ENCODE measurements at regions not wholly inside any gene's neighbourhood (a gene's known extent, or its start where the extent isn't known, plus 50 kb on each side); places are given as distances from the start of the nearest gene placed in this dataset.

- TF ChIP-seq CTCF (IDR thresholded peaks at IDR 0.05) (no peak), EZH2 (IDR thresholded peaks at IDR 0.05) (no peak), EZH2phosphoT487 (IDR thresholded peaks at IDR 0.05) (no peak)
Observed at GRCh38 chr14:66432334-66432733, 53.8 kb upstream of the CCDC196 start.

Data from neural progenitor cell (in vitro differentiated cells).